Adrenal gland (tissue), 9 donors: ENCODE measurements at regions not wholly inside any gene's neighbourhood (a gene's known extent, or its start where the extent isn't known, plus 50 kb on each side); places are given as distances from the start of the nearest gene placed in this dataset.
A peak's percentile ranks its signal among the peaks of the same experiment; 100 is the strongest.

Experiments used
- DNase-seq, 7 donors: peaks; one replicate each; pipeline ENCODE4 v3.0.0-alpha.2; 2019 to 2020
- H3K27ac ChIP-seq, 5 donors: fragments of 200-600 bp; sonication (generic) in 4 of 5; 1 replicate in 3 of 5; 2 replicates in 2 of 5; pipeline versions ENCODE4 v1.5.1 to v1.8.0; 2016 to 2020; ENCODE audit warnings: mild to moderate bottlenecking in 1 of 5
- H3K27me3 ChIP-seq: fragments of 200-600 bp; 2 replicates; pipeline ENCODE4 v1.8.0; 2021
- H3K36me3 ChIP-seq, 2 donors: fragments of 200-600 bp; replicated peaks in 1 of 2; 1 replicate in 1 of 2; 2 replicates in 1 of 2; pipeline versions ENCODE4 v1.5.1 to v1.8.0; 2018 to 2022
- H3K4me1 ChIP-seq, 2 donors: fragments of 200-600 bp; replicated peaks in 1 of 2; 1 replicate in 1 of 2; 2 replicates in 1 of 2; pipeline versions ENCODE4 v1.5.1 to v1.8.0; 2018 to 2021
- H3K4me3 ChIP-seq, 4 donors: fragments of 200-600 bp; sonication (generic) in 3 of 4; one replicate each; pipeline ENCODE4 v1.5.1; 2016 to 2018
- H3K9me3 ChIP-seq, 3 donors: fragments of 200-600 bp; sonication (generic) in 1 of 3; replicated peaks in 1 of 3; 1 replicate in 2 of 3; 2 replicates in 1 of 3; pipeline versions ENCODE4 v1.5.1 to v1.8.0; 2016 to 2021
- POLR2A ChIP-seq, 2 donors: fragments of 450-650 bp; IDR thresholded peaks; one replicate each; pipeline ENCODE4 v1.6.1; 2017; ENCODE audit warnings: antibody characterized with exemption in 2 of 2, mild to moderate bottlenecking in 2 of 2, moderate library complexity in 1 of 2
- WGBS, 4 donors: extraction: QIAGEN DNeasy Blood & Tissue Kit in 2 of 4; methylation state at CpG; one replicate each; pipeline versions ENCODE4 v1.1.5 to v1.1.7; 2013 to 2017; 5-methylcytosine and 5-hydroxymethylcytosine counted together
- intact Hi-C, 2 donors: fragments of 100-400 bp; cut with DNase I; formaldehyde crosslinking; loops; one replicate each; pipeline versions ENCODE4 v1.14.1 to v1.15.0; 2022 to 2023
- TF ChIP-seq, protein P1 (sequence below), 6 experiments: fragments of 450-650 bp in 4 of 6; fragments of 200-600 bp in 2 of 6; sonication (generic) in 1 of 6; IDR thresholded peaks; 1 replicate in 5 of 6; 2 replicates in 1 of 6; pipeline versions ENCODE4 v1.5.1 to v1.8.0; 2016 to 2021; ENCODE audit warnings: antibody characterized with exemption in 6 of 6, mild to moderate bottlenecking in 2 of 6, moderate library complexity in 1 of 6
- donor health status: healthy with polysubstance abuse.
- donor health status: Bipolar disorder and iron deficiency.
- donor health status: DM: yes; HTN: yes; CAD: no.
- donor health status: DM: no; HTN: no; CAD: no.
- donor health status: DM: no; HTN: no; CAD: no.

DNA sequence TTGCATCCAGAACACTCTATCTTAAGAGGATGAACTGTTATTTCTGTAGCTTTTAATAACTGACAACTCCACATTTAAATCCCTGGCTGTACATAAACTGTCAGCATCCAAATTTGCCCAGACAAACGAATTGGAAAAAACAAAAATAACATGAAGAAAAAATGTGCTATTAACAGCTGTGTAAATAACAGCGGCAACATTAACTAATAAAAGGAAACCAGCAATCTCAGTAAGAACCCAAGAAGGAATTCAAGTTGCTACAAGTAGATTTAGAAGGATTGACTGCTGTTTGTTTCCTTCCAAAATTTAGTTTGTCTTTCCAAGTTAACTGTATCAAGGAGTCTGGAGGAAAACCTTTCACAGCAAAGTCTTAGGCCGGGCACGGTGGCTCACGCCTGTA, 550.6 kb upstream of the MDFIC2 start:
- WGBS, 4 donors = 66 to 74% (median 72%) methylated on average over 5 of the region's 5 CpGs
- intact Hi-C loops = no loop called here
- no peak overlapping the region for H3K27ac ChIP-seq
- H3K36me3 ChIP-seq = no peaks in the 10 kb centered on the region
- H3K4me3 ChIP-seq = no peak overlapping the region
- no peaks in the 10 kb centered on the region for H3K9me3 ChIP-seq
- H3K27me3 ChIP-seq = no peaks in the 10 kb centered on the region
- no peak for DNase-seq
- TF ChIP-seq, protein P1, sequence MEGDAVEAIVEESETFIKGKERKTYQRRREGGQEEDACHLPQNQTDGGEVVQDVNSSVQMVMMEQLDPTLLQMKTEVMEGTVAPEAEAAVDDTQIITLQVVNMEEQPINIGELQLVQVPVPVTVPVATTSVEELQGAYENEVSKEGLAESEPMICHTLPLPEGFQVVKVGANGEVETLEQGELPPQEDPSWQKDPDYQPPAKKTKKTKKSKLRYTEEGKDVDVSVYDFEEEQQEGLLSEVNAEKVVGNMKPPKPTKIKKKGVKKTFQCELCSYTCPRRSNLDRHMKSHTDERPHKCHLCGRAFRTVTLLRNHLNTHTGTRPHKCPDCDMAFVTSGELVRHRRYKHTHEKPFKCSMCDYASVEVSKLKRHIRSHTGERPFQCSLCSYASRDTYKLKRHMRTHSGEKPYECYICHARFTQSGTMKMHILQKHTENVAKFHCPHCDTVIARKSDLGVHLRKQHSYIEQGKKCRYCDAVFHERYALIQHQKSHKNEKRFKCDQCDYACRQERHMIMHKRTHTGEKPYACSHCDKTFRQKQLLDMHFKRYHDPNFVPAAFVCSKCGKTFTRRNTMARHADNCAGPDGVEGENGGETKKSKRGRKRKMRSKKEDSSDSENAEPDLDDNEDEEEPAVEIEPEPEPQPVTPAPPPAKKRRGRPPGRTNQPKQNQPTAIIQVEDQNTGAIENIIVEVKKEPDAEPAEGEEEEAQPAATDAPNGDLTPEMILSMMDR (IDR thresholded peaks at IDR 0.05) = no peak
- TF ChIP-seq POLR2A (IDR thresholded peaks at IDR 0.05) = no peak
- H3K4me1 ChIP-seq = no peaks in the 10 kb centered on the region

DNA sequence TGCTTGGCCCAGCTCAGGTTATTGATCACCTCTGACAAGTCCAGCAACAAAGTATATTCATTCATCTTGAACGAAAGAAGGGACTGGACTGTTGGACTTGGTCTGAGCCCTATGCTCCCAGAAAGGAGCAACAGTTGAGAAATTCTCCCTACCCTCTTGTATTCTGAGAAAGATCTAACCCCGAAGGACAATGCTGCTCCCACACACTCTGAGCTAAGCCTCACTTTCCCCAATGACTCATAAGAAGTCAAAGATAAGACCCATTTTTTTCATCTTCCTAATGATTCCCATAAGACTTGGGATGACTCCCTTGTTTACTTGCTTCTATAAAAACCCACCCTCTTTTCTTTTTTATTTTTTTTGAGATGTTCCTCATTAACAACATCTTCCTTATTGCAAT, 549.4 kb upstream of the MDFIC2 start:
- intact Hi-C loops = no loop called here
- Histone ChIP-seq H3K27ac (no peak overlapping the region), H3K4me1 (no peaks in the 10 kb centered on the region), H3K9me3 (no peaks in the 10 kb centered on the region), H3K27me3 (no peaks in the 10 kb centered on the region), H3K4me3 (no peak overlapping the region), H3K36me3 (no peaks in the 10 kb centered on the region)
- DNase-seq = peak in 1 of 7 donors; percentile 1
- WGBS, 4 donors = 56 to 70% (median 62%) methylated on average over 2 of the region's 2 CpGs
- no peak for TF ChIP-seq POLR2A (IDR thresholded peaks at IDR 0.05)
- TF ChIP-seq, protein P1 (IDR thresholded peaks at IDR 0.05) = no peak

DNA sequence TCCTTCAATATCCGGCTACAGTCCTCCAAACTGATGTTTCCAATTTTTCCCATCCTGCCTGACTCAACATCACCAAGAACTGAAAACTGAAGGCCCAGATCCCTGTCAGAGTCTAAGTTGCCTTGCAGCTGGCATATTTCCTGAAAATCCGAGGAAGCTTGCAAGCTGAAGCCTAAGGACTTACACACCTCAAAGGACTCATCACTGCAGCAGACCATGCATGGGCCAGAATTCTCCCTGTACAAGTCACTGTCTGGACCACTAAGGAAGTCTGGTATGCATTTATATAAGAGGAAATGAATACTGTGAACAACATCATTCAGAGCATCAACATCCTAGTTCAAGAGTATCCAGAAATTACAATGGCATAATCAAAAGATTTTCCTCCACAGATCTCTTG, 548.8 kb upstream of the MDFIC2 start:
- no peak for TF ChIP-seq POLR2A (IDR thresholded peaks at IDR 0.05)
- TF ChIP-seq, protein P1 (IDR thresholded peaks at IDR 0.05) = no peak
- no peaks in the 10 kb centered on the region for H3K27me3 ChIP-seq
- H3K4me1 ChIP-seq = no peaks in the 10 kb centered on the region
- no peaks in the 10 kb centered on the region for H3K36me3 ChIP-seq
- no peak overlapping the region for H3K27ac ChIP-seq
- H3K9me3 ChIP-seq = no peaks in the 10 kb centered on the region
- intact Hi-C loops = no loop called here
- whole genome bisulfite sequencing, 4 donors = 74 to 86% (median 79%) methylated on average over 2 of the region's 2 CpGs
- DNase-seq = no peak
- no peak overlapping the region for H3K4me3 ChIP-seq

DNA sequence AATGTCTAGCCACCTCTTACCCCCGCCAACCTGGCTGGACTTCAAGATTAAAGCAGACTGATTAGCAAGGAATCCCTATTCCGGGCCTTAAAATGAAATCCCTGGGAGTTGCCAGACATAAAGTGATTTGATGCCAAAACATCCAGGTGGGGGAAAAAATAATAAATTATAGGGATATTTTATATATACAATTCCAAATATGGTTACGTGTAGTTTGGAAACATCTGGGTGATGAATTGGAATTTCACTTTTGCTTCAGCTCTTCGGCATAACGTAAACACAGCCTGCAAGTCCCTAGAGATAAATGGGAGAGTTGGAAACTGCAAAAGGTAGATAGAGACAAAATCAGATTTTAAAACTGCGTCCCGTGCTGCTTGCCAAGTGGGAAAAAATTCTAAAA, 545.5 kb upstream of the MDFIC2 start:
- Histone ChIP-seq H3K4me3 (no peak overlapping the region), H3K27me3 (no peaks in the 10 kb centered on the region), H3K36me3 (no peaks in the 10 kb centered on the region), H3K4me1 (no peaks in the 10 kb centered on the region), H3K9me3 (no peaks in the 10 kb centered on the region), H3K27ac (no peak overlapping the region)
- 72 to 79% (median 75%) methylated on average over 7 of the region's 7 CpGs for WGBS, 4 donors
- intact Hi-C loops = no loop called here
- DNase-seq = no peak
- no peak for TF ChIP-seq POLR2A (IDR thresholded peaks at IDR 0.05)
- TF ChIP-seq, protein P1 (IDR thresholded peaks at IDR 0.05) = no peak
